ENCODE measurements at regions not wholly inside any gene's neighbourhood (a gene's known extent, or its start where the extent isn't known, plus 50 kb on each side); places are given as distances from the start of the nearest gene placed in this dataset.

DNA sequence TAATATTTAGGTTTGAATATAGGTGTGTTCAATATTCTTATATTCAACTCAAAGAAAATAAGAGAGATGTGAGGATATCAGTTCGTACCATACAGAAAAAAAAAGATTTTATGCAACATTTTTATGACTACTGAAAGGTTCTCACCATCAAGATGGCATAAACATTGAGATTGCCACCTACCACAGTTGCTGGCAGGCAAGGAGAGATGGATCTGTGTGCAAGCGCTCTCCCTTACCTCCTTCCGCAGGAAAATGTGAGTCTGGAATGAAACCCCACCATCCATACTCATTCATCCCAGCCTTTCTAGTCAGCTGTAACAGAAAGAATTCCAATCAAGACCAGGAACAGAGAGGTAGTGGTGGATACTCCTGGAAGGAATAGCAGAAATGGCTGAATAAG, 376.9 kb downstream of the PPP3CA start:
- WGBS, result 98% methylated on average over 3 of the region's 3 CpGs

DNA sequence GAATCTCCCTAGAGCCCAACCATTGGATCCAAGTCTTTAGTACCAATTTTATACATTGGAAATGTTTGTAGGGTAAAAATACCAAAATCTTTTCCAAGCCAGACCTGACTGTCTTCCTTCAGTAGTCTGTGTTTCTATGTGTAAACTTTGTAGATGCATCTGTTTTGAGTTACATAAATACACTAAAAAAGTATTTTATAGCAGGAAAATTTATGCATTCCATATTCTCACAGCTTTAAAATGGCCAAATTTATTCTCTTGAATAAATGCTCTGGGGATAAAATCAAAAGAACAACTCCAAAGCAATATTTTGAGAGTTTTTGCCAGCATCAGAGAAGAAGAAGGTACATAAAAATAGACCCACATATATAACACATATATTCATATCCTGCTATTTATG, 377.4 kb downstream of the PPP3CA start:
- H3K27ac ChIP-seq (ENCODE audit: low read depth in 1 of 2, low read length in 1 of 2), result no peak overlapping the region
- H3K4me3 ChIP-seq (ENCODE audit: low read length in 2 of 2), result no peak overlapping the region
- DNase-seq (ENCODE audit: low read depth in 6 of 9, low spot score in 9 of 9), result no peak
- no peaks in the 10 kb centered on the region for H3K36me3 ChIP-seq (ENCODE audit: control insufficient read depth in 2 of 2, insufficient read depth in 2 of 2, low read length in 1 of 2)
- H3K27me3 ChIP-seq (ENCODE audit: control insufficient read depth in 2 of 2, insufficient read depth in 1 of 2, low read length in 1 of 2), result no peaks in the 10 kb centered on the region
- H3K9me3 ChIP-seq (ENCODE audit: control insufficient read depth in 2 of 2, insufficient read depth in 1 of 2, low read length in 1 of 2), result no peaks in the 10 kb centered on the region
- H3K4me1 ChIP-seq (ENCODE audit: control insufficient read depth in 2 of 2, insufficient read depth in 2 of 2, low read length in 2 of 2), result no peaks in the 10 kb centered on the region

More for the DNA sequence above, 376.9 kb downstream of the PPP3CA start:
- Histone ChIP-seq H3K4me1 (ENCODE audit: control insufficient read depth in 2 of 2, insufficient read depth in 2 of 2, low read length in 2 of 2) (no peaks in the 10 kb centered on the region), H3K9me3 (ENCODE audit: control insufficient read depth in 2 of 2, insufficient read depth in 1 of 2, low read length in 1 of 2) (no peaks in the 10 kb centered on the region), H3K4me3 (ENCODE audit: low read length in 2 of 2) (no peak overlapping the region), H3K27me3 (ENCODE audit: control insufficient read depth in 2 of 2, insufficient read depth in 1 of 2, low read length in 1 of 2) (no peaks in the 10 kb centered on the region), H3K27ac (ENCODE audit: low read depth in 1 of 2, low read length in 1 of 2) (no peak overlapping the region), H3K36me3 (ENCODE audit: control insufficient read depth in 2 of 2, insufficient read depth in 2 of 2, low read length in 1 of 2) (no peaks in the 10 kb centered on the region)
- DNase-seq (ENCODE audit: low read depth in 6 of 9, low spot score in 9 of 9), result no peak

DNA sequence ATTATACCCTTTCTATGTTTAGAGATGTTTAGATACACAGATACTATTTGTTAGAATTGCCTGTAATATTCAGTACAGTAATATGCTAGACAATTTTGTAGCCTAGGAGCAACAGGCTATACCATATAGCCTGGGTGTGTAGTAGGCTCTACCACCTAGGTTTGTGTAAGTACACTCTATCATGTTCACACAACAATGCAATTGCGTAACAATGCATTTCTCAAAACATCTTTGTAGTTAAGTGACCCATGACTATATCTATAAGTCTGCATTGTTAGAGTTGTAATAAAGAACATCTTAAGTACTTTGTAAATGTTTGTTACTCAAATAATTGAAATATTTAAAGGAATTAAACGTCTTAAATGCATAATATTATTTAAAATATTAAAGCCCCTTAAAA, 379.3 kb downstream of the PPP3CA start:
- Histone ChIP-seq H3K27me3 (ENCODE audit: control insufficient read depth in 2 of 2, insufficient read depth in 1 of 2, low read length in 1 of 2) (no peaks in the 10 kb centered on the region), H3K27ac (ENCODE audit: low read depth in 1 of 2, low read length in 1 of 2) (no peak overlapping the region), H3K36me3 (ENCODE audit: control insufficient read depth in 2 of 2, insufficient read depth in 2 of 2, low read length in 1 of 2) (no peaks in the 10 kb centered on the region), H3K4me3 (ENCODE audit: low read length in 2 of 2) (no peak overlapping the region), H3K9me3 (ENCODE audit: control insufficient read depth in 2 of 2, insufficient read depth in 1 of 2, low read length in 1 of 2) (no peaks in the 10 kb centered on the region), H3K4me1 (ENCODE audit: control insufficient read depth in 2 of 2, insufficient read depth in 2 of 2, low read length in 2 of 2) (no peaks in the 10 kb centered on the region)
- 98% methylated on average over 2 of the region's 2 CpGs for WGBS
- DNase-seq (ENCODE audit: low read depth in 6 of 9, low spot score in 9 of 9), result no peak

DNA sequence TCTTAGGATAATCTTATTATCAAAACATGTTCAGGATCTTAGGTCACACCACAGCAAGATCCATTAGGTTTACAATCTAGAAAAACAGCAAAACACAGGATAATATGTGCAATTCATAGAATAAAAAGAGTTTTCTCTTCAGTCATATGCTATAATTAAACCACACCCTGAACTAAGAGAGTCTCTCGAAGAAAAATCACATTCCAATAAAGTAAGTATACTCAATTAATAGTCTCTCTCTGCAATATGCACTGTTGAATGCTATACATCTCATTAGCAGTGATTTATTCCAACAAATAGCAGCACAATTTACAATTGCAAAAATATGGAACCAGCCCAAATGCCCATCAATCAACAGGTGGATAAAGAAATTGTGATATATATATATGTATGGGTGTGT, 383.7 kb downstream of the PPP3CA start:
- Histone ChIP-seq H3K36me3 (ENCODE audit: control insufficient read depth in 2 of 2, insufficient read depth in 2 of 2, low read length in 1 of 2) (no peaks in the 10 kb centered on the region), H3K27me3 (ENCODE audit: control insufficient read depth in 2 of 2, insufficient read depth in 1 of 2, low read length in 1 of 2) (no peaks in the 10 kb centered on the region), H3K27ac (ENCODE audit: low read depth in 1 of 2, low read length in 1 of 2) (no peak overlapping the region), H3K4me1 (ENCODE audit: control insufficient read depth in 2 of 2, insufficient read depth in 2 of 2, low read length in 2 of 2) (no peaks in the 10 kb centered on the region), H3K9me3 (ENCODE audit: control insufficient read depth in 2 of 2, insufficient read depth in 1 of 2, low read length in 1 of 2) (no peaks in the 10 kb centered on the region), H3K4me3 (ENCODE audit: low read length in 2 of 2) (no peak overlapping the region)
- WGBS, result 99% methylated on average over 1 of the region's 1 CpG
- DNase-seq (ENCODE audit: low read depth in 6 of 9, low spot score in 9 of 9), result no peak

DNA sequence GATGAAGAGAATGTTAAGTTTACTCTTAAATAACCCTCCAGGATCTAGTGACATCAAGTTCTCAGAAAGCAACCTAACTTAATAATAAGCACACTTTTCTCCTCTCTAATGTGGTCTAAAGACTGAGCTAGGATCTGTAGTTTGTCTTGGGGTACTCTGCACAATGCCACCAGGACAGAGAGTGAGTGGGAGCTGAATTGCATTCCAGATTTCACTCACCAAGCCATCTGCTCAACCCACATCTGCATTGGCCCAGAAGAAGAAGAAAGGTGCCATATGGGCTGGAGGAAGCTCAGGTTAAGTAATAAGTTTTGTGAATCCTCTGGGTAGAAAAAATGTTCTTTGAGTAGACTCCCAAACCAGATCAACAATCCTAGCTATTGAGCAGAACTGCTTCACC, 384.6 kb downstream of the PPP3CA start:
- Histone ChIP-seq H3K36me3 (ENCODE audit: control insufficient read depth in 2 of 2, insufficient read depth in 2 of 2, low read length in 1 of 2) (no peaks in the 10 kb centered on the region), H3K4me1 (ENCODE audit: control insufficient read depth in 2 of 2, insufficient read depth in 2 of 2, low read length in 2 of 2) (no peaks in the 10 kb centered on the region)
- no peak for DNase-seq (ENCODE audit: low read depth in 6 of 9, low spot score in 9 of 9)

DNA sequence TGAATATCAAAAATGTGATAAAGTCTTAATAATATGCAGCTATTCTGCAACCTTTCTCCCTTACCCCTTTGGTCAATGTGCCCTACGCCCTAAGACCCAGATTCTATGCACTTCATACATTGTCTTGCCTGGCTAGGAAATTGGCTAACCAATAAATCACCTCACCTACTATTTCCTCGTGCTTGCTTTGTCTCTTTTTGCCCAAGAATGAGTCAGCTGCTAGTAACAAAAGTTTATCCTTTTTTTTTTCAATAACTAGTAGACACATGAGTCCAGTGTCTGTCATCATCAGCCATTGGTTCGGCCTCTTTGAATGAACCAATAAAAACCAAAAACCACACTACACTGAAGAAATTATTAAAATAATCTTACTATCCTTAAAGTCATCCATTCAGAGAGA, 387.1 kb downstream of the PPP3CA start:
- DNase-seq (ENCODE audit: low read depth in 6 of 9, low spot score in 9 of 9), result no peak
- H3K4me3 ChIP-seq (ENCODE audit: low read length in 2 of 2), result no peak overlapping the region
- H3K9me3 ChIP-seq (ENCODE audit: control insufficient read depth in 2 of 2, insufficient read depth in 1 of 2, low read length in 1 of 2), result no peaks in the 10 kb centered on the region
- H3K4me1 ChIP-seq (ENCODE audit: control insufficient read depth in 2 of 2, insufficient read depth in 2 of 2, low read length in 2 of 2), result no peaks in the 10 kb centered on the region
- no peaks in the 10 kb centered on the region for H3K36me3 ChIP-seq (ENCODE audit: control insufficient read depth in 2 of 2, insufficient read depth in 2 of 2, low read length in 1 of 2)
- no peaks in the 10 kb centered on the region for H3K27me3 ChIP-seq (ENCODE audit: control insufficient read depth in 2 of 2, insufficient read depth in 1 of 2, low read length in 1 of 2)
- 93% methylated on average over 3 of the region's 3 CpGs for WGBS
- H3K27ac ChIP-seq (ENCODE audit: low read depth in 1 of 2, low read length in 1 of 2), result no peak overlapping the region

More for the DNA sequence above, 384.6 kb downstream of the PPP3CA start:
- Histone ChIP-seq H3K4me3 (ENCODE audit: low read length in 2 of 2) (no peak overlapping the region), H3K27ac (ENCODE audit: low read depth in 1 of 2, low read length in 1 of 2) (no peak overlapping the region), H3K9me3 (ENCODE audit: control insufficient read depth in 2 of 2, insufficient read depth in 1 of 2, low read length in 1 of 2) (no peaks in the 10 kb centered on the region), H3K27me3 (ENCODE audit: control insufficient read depth in 2 of 2, insufficient read depth in 1 of 2, low read length in 1 of 2) (no peaks in the 10 kb centered on the region)

GRCh38 chr4:100954046-100954445, 393.3 kb downstream of the PPP3CA start:
- H3K27me3 ChIP-seq (ENCODE audit: control insufficient read depth in 2 of 2, insufficient read depth in 1 of 2, low read length in 1 of 2), result no peaks in the 10 kb centered on the region
- no peaks in the 10 kb centered on the region for H3K4me1 ChIP-seq (ENCODE audit: control insufficient read depth in 2 of 2, insufficient read depth in 2 of 2, low read length in 2 of 2)
- H3K9me3 ChIP-seq (ENCODE audit: control insufficient read depth in 2 of 2, insufficient read depth in 1 of 2, low read length in 1 of 2), result no peaks in the 10 kb centered on the region
- no peak overlapping the region for H3K4me3 ChIP-seq (ENCODE audit: low read length in 2 of 2)
- H3K27ac ChIP-seq (ENCODE audit: low read depth in 1 of 2, low read length in 1 of 2), result no peak overlapping the region
- DNase-seq (ENCODE audit: low read depth in 6 of 9, low spot score in 9 of 9), result no peak
- H3K36me3 ChIP-seq (ENCODE audit: control insufficient read depth in 2 of 2, insufficient read depth in 2 of 2, low read length in 1 of 2), result no peaks in the 10 kb centered on the region
- 89% methylated on average over 2 of the region's 2 CpGs for WGBS

DNA sequence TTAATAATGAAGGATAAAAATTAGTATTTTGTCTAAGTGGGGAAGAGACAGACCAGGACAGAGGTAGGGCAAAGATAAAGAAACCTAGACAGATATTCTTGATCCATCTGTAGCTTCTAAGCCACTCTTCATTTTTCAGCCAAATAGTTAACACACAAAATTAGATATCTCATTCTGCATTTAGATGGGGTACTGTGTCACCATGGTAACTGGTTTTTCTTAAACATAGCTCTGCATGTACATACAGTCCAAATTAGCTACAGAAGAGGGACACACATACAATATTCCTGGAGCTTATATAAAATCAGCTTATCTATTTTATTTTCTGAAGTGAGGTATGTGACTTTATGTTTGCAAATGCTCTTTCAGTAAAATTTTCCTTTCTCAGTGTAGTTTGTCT, 393.7 kb downstream of the PPP3CA start:
- H3K27ac ChIP-seq (ENCODE audit: low read depth in 1 of 2, low read length in 1 of 2), result no peak overlapping the region
- DNase-seq (ENCODE audit: low read depth in 6 of 9, low spot score in 9 of 9), result no peak
- H3K27me3 ChIP-seq (ENCODE audit: control insufficient read depth in 2 of 2, insufficient read depth in 1 of 2, low read length in 1 of 2), result no peaks in the 10 kb centered on the region
- H3K4me3 ChIP-seq (ENCODE audit: low read length in 2 of 2), result no peak overlapping the region
- no peaks in the 10 kb centered on the region for H3K9me3 ChIP-seq (ENCODE audit: control insufficient read depth in 2 of 2, insufficient read depth in 1 of 2, low read length in 1 of 2)
- H3K36me3 ChIP-seq (ENCODE audit: control insufficient read depth in 2 of 2, insufficient read depth in 2 of 2, low read length in 1 of 2), result no peaks in the 10 kb centered on the region
- H3K4me1 ChIP-seq (ENCODE audit: control insufficient read depth in 2 of 2, insufficient read depth in 2 of 2, low read length in 2 of 2), result no peaks in the 10 kb centered on the region

GRCh38 chr4:100952590-100952989, 394.7 kb downstream of the PPP3CA start:
- H3K4me3 ChIP-seq (ENCODE audit: low read length in 2 of 2), result no peak overlapping the region
- no peaks in the 10 kb centered on the region for H3K4me1 ChIP-seq (ENCODE audit: control insufficient read depth in 2 of 2, insufficient read depth in 2 of 2, low read length in 2 of 2)
- H3K9me3 ChIP-seq (ENCODE audit: control insufficient read depth in 2 of 2, insufficient read depth in 1 of 2, low read length in 1 of 2), result no peaks in the 10 kb centered on the region
- no peaks in the 10 kb centered on the region for H3K27me3 ChIP-seq (ENCODE audit: control insufficient read depth in 2 of 2, insufficient read depth in 1 of 2, low read length in 1 of 2)
- no peak overlapping the region for H3K27ac ChIP-seq (ENCODE audit: low read depth in 1 of 2, low read length in 1 of 2)
- no peaks in the 10 kb centered on the region for H3K36me3 ChIP-seq (ENCODE audit: control insufficient read depth in 2 of 2, insufficient read depth in 2 of 2, low read length in 1 of 2)
- DNase-seq (ENCODE audit: low read depth in 6 of 9, low spot score in 9 of 9), result no peak
- WGBS, result 87% methylated on average over 4 of the region's 4 CpGs

GRCh38 chr4:100949350-100949935, 397.9 kb downstream of the PPP3CA start:
- H3K9me3 ChIP-seq (ENCODE audit: control insufficient read depth in 2 of 2, insufficient read depth in 1 of 2, low read length in 1 of 2), result no peaks in the 10 kb centered on the region
- no peak overlapping the region for H3K4me3 ChIP-seq (ENCODE audit: low read length in 2 of 2)
- no peaks in the 10 kb centered on the region for H3K36me3 ChIP-seq (ENCODE audit: control insufficient read depth in 2 of 2, insufficient read depth in 2 of 2, low read length in 1 of 2)
- H3K27me3 ChIP-seq (ENCODE audit: control insufficient read depth in 2 of 2, insufficient read depth in 1 of 2, low read length in 1 of 2), result no peaks in the 10 kb centered on the region
- 92% methylated on average over 3 of the region's 3 CpGs for WGBS
- no peak for DNase-seq (ENCODE audit: low read depth in 6 of 9, low spot score in 9 of 9)
- H3K27ac ChIP-seq (ENCODE audit: low read depth in 1 of 2, low read length in 1 of 2), result no peak overlapping the region
- H3K4me1 ChIP-seq (ENCODE audit: control insufficient read depth in 2 of 2, insufficient read depth in 2 of 2, low read length in 2 of 2), result no peaks in the 10 kb centered on the region
